Adrenal gland (tissue), 5 donors: ENCODE measurements at regions not wholly inside any gene's neighbourhood (a gene's known extent, or its start where the extent isn't known, plus 50 kb on each side); places are given as distances from the start of the nearest gene placed in this dataset.

Experiments used
- CTCF ChIP-seq, 6 experiments: fragments of 450-650 bp in 4 of 6; fragments of 200-600 bp in 2 of 6; sonication (generic) in 1 of 6; IDR thresholded peaks; 1 replicate in 5 of 6; 2 replicates in 1 of 6; pipeline versions ENCODE4 v1.5.1 to v1.8.0; 2016 to 2021; ENCODE audit warnings: antibody characterized with exemption in 6 of 6, mild to moderate bottlenecking in 2 of 6, moderate library complexity in 1 of 6
- POLR2A ChIP-seq, 2 donors: fragments of 450-650 bp; IDR thresholded peaks; one replicate each; pipeline ENCODE4 v1.6.1; 2017; ENCODE audit warnings: antibody characterized with exemption in 2 of 2, mild to moderate bottlenecking in 2 of 2, moderate library complexity in 1 of 2
- donor health status: DM: no; HTN: no; CAD: no.

DNA sequence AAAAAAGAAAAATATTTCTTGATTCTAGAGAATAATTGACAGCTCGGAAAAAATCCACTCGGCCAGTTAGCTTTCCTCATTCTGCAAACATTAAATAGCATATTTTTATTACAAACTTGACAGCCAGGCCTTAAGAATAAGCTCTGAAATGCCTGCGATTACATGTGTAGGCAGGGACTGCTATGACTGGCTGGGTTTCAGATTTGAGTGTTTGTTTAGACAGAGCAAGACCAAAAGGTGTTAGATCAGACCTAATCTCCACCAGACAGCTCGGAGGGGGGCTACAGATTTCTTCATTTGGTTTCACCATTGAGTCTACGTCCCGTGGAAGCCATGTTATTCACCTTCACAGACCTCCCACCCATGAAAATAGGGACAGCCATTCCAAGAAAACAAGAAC, 192.1 kb upstream of the ADAMTS5 start:
- TF ChIP-seq CTCF (IDR thresholded peaks at IDR 0.05) (no peak), POLR2A (IDR thresholded peaks at IDR 0.05) (no peak)
